ENCODE measurements at regions not wholly inside any gene's neighbourhood (a gene's known extent, or its start where the extent isn't known, plus 50 kb on each side); places are given as distances from the start of the nearest gene placed in this dataset.

DNA sequence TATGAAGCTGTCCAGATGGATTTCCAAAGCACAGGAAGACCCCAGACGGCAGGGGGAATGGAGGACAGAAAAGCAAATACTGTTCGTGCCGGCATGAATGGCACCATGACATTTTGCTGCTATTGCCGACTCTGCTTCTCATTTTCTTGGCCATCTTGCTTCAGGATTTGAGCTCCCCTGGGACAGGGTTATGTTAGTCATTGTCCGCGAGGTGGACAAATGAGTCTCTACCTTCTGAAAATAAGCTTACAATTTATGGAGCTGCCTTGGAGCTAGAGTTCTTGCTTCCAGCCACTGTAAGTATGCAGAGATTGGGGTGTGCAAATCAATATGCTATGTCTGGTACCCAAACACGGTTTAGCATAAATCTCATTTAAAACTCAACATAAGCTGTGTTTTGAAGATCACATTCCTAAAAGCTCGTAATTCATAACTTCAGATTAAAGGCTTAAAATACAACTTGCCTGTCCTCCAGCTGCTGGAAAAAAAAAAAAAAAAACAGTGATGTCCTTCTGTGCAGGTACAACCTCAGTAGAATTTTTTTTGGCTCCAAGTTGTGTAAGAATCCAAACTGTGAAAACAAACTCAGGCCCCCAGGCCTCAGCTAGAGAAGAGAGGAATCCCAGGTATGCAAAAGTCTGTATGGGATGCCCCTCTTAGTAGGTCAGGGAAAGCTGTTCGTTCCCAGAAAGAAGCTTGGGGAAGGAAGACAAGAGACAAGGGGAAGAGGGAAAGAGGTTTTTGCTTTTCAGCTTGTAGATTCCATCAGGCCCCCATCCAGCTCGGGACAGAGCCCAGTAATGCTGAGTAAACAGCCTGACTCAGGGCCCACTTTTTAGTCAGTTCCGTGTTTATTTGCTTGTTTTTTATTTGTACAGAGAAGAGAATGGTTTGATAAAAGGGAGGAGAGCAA lies 184.2 kb upstream of the FOXA2 start:
- no peak overlapping the region for H3K4me3 ChIP-seq (replicated peaks; ENCODE audit: low read depth, low read length)
- DNase-seq (ENCODE audit: low read depth): peak; percentile 21
- TF ChIP-seq, protein P1, sequence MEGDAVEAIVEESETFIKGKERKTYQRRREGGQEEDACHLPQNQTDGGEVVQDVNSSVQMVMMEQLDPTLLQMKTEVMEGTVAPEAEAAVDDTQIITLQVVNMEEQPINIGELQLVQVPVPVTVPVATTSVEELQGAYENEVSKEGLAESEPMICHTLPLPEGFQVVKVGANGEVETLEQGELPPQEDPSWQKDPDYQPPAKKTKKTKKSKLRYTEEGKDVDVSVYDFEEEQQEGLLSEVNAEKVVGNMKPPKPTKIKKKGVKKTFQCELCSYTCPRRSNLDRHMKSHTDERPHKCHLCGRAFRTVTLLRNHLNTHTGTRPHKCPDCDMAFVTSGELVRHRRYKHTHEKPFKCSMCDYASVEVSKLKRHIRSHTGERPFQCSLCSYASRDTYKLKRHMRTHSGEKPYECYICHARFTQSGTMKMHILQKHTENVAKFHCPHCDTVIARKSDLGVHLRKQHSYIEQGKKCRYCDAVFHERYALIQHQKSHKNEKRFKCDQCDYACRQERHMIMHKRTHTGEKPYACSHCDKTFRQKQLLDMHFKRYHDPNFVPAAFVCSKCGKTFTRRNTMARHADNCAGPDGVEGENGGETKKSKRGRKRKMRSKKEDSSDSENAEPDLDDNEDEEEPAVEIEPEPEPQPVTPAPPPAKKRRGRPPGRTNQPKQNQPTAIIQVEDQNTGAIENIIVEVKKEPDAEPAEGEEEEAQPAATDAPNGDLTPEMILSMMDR (IDR thresholded peaks at IDR 0.05; ENCODE audit: low read length, missing control alignments): no peak

DNA sequence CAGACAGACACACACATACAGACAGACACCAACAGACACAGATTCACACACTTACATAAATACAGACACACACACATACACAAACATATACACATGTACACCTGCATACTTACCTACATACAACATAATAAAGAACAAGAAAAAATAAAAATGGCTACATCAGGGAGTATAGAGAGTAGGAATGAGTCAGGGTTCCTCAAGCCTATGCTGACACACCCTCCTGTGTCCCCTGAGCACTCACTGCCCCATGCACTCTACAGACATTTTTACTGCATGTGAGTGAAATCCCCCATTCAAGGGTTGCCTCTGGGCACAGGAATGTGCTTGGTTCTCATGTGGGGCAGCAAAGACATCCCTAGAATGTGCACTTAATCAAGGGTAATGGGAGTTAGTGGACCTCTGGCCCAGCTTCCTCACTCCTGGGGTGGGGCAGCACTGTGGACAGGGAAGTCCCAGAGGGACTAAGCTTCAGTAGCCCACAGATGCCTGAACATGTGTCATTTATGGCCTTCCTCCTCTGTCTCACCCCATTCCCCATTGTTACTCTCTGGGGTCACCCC lies 185.9 kb upstream of the FOXA2 start:
- DNase-seq (ENCODE audit: low read depth): no peak
- TF ChIP-seq, protein P1 (IDR thresholded peaks at IDR 0.05; ENCODE audit: low read length, missing control alignments): no peak
- H3K4me3 ChIP-seq (replicated peaks; ENCODE audit: low read depth, low read length): no peak overlapping the region

GRCh38 chr20:22771706-22772105 lies 187.3 kb upstream of the FOXA2 start:
- TF ChIP-seq, protein P1 (IDR thresholded peaks at IDR 0.05; ENCODE audit: low read length, missing control alignments): no peak
- no peak for DNase-seq (ENCODE audit: low read depth)
- no peak overlapping the region for H3K4me3 ChIP-seq (replicated peaks; ENCODE audit: low read depth, low read length)

GRCh38 chr20:22773344-22773743 lies 189.0 kb upstream of the FOXA2 start:
- TF ChIP-seq, protein P1 (IDR thresholded peaks at IDR 0.05; ENCODE audit: low read length, missing control alignments): no peak
- no peak overlapping the region for H3K4me3 ChIP-seq (replicated peaks; ENCODE audit: low read depth, low read length)
- peak; percentile 44 for DNase-seq (ENCODE audit: low read depth)

DNA sequence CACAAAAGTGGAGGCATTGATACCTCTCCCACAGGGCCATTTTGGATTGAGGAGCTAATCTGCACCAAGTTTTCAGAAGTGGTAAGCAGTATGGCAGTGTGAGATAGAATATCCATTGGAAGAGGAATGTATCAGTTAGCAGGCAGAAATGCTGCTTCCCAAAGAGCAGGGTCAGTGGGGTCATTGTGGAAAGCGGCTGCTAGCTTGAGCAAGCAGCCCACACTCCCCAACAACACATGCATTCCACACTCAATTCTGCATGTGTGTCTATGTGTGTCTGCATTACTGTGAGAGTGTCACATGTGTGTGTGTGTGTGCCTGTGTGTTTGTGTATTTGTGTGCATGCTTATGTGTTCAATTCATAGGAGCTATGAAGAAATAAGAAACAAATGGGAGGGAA lies 190.9 kb upstream of the FOXA2 start:
- no peak overlapping the region for H3K4me3 ChIP-seq (replicated peaks; ENCODE audit: low read depth, low read length)
- DNase-seq (ENCODE audit: low read depth): no peak
- TF ChIP-seq, protein P1 (IDR thresholded peaks at IDR 0.05; ENCODE audit: low read length, missing control alignments): no peak

- H3K4me3 ChIP-seq (replicated peaks; ENCODE audit: low read depth, low read length): no peak overlapping the region
- TF ChIP-seq, protein P1 (IDR thresholded peaks at IDR 0.05; ENCODE audit: low read length, missing control alignments): no peak
- DNase-seq (ENCODE audit: low read depth): peak; percentile 85
These were observed 191.3 kb upstream of the FOXA2 start for GRCh38 chr20:22775671-22776139.
